ENCODE measurements at regions not wholly inside any gene's neighbourhood (a gene's known extent, or its start where the extent isn't known, plus 50 kb on each side); places are given as distances from the start of the nearest gene placed in this dataset.

DNA sequence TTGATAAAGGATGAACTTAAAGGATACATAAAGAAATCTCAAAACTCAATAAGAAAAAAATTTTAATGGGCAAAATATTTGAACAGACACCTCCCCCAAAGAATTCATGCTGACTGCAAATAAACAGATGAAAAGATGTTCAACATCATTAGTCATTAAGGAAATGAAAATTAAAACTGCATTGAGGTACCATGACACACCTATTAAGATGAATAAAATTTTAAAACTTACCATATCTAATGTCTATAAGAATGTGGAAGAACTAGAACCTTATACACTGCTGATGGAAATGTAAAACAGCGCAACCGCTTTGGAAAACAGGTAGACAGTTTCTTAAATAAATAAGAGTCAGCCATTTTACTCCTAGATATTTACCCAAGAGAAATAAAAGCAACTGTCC is 266.8 kb upstream of the TET2 start:
- TF ChIP-seq, protein P1, sequence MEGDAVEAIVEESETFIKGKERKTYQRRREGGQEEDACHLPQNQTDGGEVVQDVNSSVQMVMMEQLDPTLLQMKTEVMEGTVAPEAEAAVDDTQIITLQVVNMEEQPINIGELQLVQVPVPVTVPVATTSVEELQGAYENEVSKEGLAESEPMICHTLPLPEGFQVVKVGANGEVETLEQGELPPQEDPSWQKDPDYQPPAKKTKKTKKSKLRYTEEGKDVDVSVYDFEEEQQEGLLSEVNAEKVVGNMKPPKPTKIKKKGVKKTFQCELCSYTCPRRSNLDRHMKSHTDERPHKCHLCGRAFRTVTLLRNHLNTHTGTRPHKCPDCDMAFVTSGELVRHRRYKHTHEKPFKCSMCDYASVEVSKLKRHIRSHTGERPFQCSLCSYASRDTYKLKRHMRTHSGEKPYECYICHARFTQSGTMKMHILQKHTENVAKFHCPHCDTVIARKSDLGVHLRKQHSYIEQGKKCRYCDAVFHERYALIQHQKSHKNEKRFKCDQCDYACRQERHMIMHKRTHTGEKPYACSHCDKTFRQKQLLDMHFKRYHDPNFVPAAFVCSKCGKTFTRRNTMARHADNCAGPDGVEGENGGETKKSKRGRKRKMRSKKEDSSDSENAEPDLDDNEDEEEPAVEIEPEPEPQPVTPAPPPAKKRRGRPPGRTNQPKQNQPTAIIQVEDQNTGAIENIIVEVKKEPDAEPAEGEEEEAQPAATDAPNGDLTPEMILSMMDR (IDR thresholded peaks at IDR 0.05; ENCODE audit: control extremely low read depth, extremely low read depth, low read depth, missing control alignments), result no peak
- ChIA-PET CTCF (interaction anchor here (1.6 kb wide), 1 partner anchor 594 kb away, joined by 3 read pairs; the partner anchor contains the start of gene PPA2), POLR2A (no interaction called here)
- no peak for DNase-seq (ENCODE audit: extremely low spot score)

DNA sequence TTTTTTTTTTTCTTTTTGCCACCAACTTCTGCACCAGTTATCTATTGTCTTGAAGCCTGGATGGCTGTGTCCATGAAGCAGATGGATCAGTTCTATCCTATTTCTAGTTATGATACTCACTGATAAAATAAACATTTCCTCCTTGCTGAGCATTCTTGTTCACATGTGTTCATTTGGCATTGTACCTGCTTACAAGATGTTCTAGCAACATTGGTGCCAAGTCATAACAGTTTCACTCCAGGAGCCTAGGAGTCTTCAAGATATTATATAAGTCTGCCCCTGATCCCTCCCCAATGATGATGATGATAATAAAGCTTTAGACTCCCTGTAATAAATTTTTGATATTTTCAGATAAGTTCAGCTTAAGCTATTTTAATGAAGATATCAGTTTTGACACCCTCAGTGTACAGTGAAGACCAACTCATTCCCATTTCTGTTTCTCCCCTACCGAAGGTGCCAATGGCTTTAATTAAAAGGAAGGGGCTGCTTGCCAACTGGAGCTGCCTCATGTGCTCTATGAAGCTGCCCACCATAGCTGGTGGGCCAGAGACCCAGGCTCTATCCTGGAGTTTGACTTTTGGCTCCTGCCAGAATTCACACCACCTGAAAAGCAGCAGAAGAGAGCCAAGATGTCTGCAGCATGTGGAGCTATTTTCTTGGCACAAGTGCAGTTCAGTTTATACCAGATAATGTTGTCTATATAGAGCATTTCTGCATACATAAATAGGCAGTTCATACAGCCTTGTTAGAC is 265.4 kb upstream of the TET2 start:
- ChIA-PET CTCF (interaction anchor here (0.7 to 1.1 kb wide), 4 partner anchors 10 to 27 kb away, joined by 3 to 6 read pairs (median 3); no protein-coding TSS in a partner anchor), POLR2A (interaction anchor here (0.6 kb wide), 1 partner anchor 45 kb away, joined by 5 read pairs; no protein-coding TSS in a partner anchor)
- TF ChIP-seq, protein P1 (IDR thresholded peaks at IDR 0.05; ENCODE audit: control extremely low read depth, extremely low read depth, low read depth, missing control alignments), result no peak
- no peak for DNase-seq (ENCODE audit: extremely low spot score)

GRCh38 chr4:104890598-104891275 is 255.9 kb upstream of the TET2 start:
- CTCF ChIA-PET, result no interaction called here
- TF ChIP-seq, protein P1 (IDR thresholded peaks at IDR 0.05; ENCODE audit: control extremely low read depth, extremely low read depth, low read depth, missing control alignments), result no peak
- no peak for DNase-seq (ENCODE audit: extremely low spot score)
- POLR2A ChIA-PET, result no interaction called here

DNA sequence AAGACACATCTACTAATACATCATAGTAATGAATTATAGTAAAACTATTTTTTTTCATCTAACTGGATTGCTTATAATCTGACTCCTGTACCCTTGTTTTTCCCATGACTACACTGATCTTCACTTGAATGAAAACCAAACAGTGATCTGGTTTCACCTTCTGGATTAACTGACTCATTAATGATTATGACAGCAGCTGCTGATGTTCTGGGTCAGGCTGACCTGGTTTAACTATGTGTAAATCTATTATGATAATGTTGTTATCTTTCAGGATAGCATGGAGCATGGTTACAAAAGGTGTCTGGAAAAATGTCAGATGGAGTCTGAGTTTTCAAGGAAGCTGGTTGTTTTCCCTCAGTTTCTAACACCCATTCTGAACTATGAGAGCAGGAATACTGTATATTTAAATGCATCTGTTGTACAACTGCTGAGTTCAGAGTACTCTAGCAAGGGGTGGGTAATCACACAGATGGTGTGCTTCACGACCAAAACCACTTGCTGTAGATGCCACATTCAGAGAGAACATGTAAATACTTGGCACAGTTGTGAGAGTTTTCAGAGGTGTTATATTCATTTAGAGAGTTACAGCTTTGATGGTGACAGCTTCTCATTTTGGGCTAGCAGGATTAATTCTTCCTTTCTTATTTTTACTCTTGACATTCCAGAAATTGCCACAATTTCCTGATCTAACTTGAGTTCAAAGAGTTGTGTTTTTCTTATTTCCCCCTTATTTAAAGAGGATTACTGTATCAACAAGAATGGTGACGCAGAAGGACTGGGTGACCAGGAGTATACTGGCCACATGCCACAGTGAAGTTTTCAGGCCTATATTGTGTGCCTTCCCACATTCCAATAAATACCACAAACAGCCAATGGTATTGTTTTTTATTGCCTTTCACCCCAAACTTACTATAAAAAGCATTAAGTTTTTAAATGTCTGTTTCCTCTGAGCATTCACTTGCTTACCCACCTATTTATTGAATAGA is 249.7 kb upstream of the TET2 start:
- DNase-seq (ENCODE audit: extremely low spot score), result no peak
- ChIA-PET POLR2A (no interaction called here), CTCF (interaction anchor here (0.9 to 1.6 kb wide), 4 partner anchors 9 to 36 kb away, joined by 3 to 4 read pairs (median 4); no protein-coding TSS in a partner anchor)
- TF ChIP-seq, protein P1 (IDR thresholded peaks at IDR 0.05; ENCODE audit: control extremely low read depth, extremely low read depth, low read depth, missing control alignments), result no peak

- DNase-seq (ENCODE audit: extremely low spot score), result no peak
- POLR2A ChIA-PET, result no interaction called here
- CTCF ChIA-PET, result no interaction called here
- TF ChIP-seq, protein P1 (IDR thresholded peaks at IDR 0.05; ENCODE audit: control extremely low read depth, extremely low read depth, low read depth, missing control alignments), result no peak
Measured at GRCh38 chr4:104899863-104900262, 246.8 kb upstream of the TET2 start.

GRCh38 chr4:104901438-104901837 is 245.2 kb upstream of the TET2 start:
- DNase-seq (ENCODE audit: extremely low spot score), result no peak
- ChIA-PET CTCF (interaction anchor here (0.6 to 1.2 kb wide), 5 partner anchors 12 to 1273 kb away, joined by 3 to 4 read pairs (median 3); no protein-coding TSS in a partner anchor), POLR2A (no interaction called here)
- TF ChIP-seq, protein P1 (IDR thresholded peaks at IDR 0.05; ENCODE audit: control extremely low read depth, extremely low read depth, low read depth, missing control alignments), result no peak

Data from GM10248 (cell line).